ENCODE measurements at regions not wholly inside any gene's neighbourhood (a gene's known extent, or its start where the extent isn't known, plus 50 kb on each side); places are given as distances from the start of the nearest gene placed in this dataset.
"Not testable (repeated sequence)": the region's sequence is repeated elsewhere in the genome, so short reads cannot be mapped to it uniquely, and the experiment has no call there.

DNA sequence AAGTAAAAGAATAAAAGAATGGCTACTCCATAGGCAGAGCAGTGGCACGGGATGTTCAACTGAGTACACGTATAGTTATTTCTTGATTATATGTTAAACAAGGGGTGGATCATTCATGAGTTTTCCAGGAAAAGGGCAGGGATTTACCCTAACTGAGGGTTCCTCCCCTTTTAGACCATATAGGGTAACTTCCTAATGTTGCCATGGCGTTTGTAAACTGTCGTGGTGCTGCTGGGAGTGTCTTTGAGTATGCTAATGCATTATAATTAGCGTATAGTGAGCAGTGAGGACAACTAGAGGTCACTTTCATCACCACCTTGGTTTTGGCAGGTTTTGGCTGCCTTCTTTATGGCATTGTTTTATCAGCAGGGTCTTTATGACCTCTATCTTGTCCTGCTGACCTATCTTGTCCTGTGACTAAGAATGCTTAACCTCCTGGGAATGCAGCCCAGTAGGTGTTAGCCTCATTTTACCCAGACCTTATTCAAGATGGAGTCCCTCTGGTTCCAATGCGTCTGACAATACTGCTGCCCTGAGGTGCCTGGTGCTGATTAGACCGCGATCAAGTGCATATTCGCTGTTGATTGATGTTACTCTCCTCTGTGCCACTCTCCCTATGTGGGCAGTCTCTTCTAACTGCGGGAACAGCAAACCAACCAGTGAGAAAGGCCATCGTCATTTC, 67.6 kb upstream of the AMN1 start:
- Mint-ChIP-seq H3K36me3 (ENCODE audit: low read depth, unreplicated experiment) (no peaks in the 10 kb centered on the region), H3K4me1 (ENCODE audit: unreplicated experiment) (peaks cover 5% of the 10 kb centered on the region), H3K4me3 (ENCODE audit: unreplicated experiment) (no peak overlapping the region), H3K27me3 (ENCODE audit: unreplicated experiment) (peaks cover 4% of the 10 kb centered on the region), H3K9me3 (ENCODE audit: unreplicated experiment) (no peaks in the 10 kb centered on the region), H3K27ac (ENCODE audit: unreplicated experiment) (no peak overlapping the region)
- no peak for DNase-seq (ENCODE audit: low spot score)
- TF ChIP-seq, protein P1, sequence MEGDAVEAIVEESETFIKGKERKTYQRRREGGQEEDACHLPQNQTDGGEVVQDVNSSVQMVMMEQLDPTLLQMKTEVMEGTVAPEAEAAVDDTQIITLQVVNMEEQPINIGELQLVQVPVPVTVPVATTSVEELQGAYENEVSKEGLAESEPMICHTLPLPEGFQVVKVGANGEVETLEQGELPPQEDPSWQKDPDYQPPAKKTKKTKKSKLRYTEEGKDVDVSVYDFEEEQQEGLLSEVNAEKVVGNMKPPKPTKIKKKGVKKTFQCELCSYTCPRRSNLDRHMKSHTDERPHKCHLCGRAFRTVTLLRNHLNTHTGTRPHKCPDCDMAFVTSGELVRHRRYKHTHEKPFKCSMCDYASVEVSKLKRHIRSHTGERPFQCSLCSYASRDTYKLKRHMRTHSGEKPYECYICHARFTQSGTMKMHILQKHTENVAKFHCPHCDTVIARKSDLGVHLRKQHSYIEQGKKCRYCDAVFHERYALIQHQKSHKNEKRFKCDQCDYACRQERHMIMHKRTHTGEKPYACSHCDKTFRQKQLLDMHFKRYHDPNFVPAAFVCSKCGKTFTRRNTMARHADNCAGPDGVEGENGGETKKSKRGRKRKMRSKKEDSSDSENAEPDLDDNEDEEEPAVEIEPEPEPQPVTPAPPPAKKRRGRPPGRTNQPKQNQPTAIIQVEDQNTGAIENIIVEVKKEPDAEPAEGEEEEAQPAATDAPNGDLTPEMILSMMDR (IDR thresholded peaks at IDR 0.05; ENCODE audit: unreplicated experiment): no peak

DNA sequence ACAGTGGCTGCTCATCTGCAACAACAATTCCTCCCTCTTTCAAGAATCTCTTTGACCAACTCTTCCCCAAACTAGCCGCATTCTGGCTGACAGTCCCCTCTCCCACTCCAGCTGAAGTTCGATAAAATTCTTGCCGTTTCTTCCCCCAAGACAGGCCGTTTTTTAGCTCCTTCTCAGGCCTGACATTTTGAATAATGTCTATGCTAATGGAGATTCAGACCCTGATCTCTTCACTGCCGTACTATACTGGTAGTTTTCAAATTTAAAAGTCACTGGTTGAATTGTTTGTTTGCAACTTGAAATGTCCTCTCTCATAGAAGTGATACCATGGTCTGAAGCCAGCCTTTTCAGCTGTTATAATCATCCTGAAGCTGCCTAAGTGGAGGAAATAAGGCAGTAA, 65.9 kb upstream of the AMN1 start:
- Mint-ChIP-seq H3K4me1 (ENCODE audit: unreplicated experiment) (peaks cover 5% of the 10 kb centered on the region), H3K36me3 (ENCODE audit: low read depth, unreplicated experiment) (no peaks in the 10 kb centered on the region), H3K4me3 (ENCODE audit: unreplicated experiment) (no peak overlapping the region), H3K9me3 (ENCODE audit: unreplicated experiment) (no peaks in the 10 kb centered on the region), H3K27me3 (ENCODE audit: unreplicated experiment) (peaks cover 4% of the 10 kb centered on the region), H3K27ac (ENCODE audit: unreplicated experiment) (peak overlapping the region; percentile 34)
- DNase-seq (ENCODE audit: low spot score): no peak
- TF ChIP-seq, protein P1 (IDR thresholded peaks at IDR 0.05; ENCODE audit: unreplicated experiment): no peak

DNA sequence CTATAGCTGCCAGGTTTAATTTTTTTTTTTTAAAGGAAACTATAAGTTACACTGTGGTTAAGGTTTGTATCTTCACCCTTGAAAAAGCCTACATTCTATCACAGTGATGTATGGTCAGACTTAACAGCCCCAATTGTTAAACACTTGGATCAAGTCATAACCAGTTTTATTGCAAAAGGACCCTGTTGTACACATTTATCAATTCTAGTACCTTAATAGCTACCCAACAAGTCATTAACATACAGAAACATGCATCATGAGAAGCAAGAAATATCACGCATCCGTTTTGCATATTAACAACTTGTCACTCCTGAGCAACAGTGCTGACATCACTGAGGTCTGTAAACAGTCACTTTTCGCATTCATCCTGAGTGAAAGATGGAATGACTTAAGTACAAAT, 62.4 kb upstream of the AMN1 start:
- not testable (repeated sequence) for H3K36me3 Mint-ChIP-seq (ENCODE audit: low read depth, unreplicated experiment); H3K27me3 Mint-ChIP-seq (ENCODE audit: unreplicated experiment); DNase-seq (ENCODE audit: low spot score); H3K27ac Mint-ChIP-seq (ENCODE audit: unreplicated experiment); H3K9me3 Mint-ChIP-seq (ENCODE audit: unreplicated experiment); H3K4me1 Mint-ChIP-seq (ENCODE audit: unreplicated experiment); H3K4me3 Mint-ChIP-seq (ENCODE audit: unreplicated experiment)

DNA sequence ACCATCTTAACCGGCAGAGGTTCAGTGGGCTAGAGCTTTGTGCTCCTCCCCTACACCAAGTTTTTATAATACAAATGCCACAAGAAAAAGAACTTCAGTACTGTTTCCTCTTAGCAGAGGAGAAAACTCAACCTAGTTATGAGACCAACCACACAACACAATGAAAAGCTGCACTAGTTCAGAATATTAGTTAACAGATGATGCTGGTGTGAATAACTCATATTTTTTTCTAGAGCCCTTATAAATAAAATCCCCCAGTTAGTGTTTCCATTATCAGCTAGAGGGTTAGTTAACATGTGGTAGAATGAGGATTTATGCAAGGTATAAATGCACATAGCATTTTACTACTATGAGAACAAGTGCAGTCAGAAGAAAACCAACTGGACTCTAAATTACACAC, 61.9 kb upstream of the AMN1 start:
- H3K36me3 Mint-ChIP-seq (ENCODE audit: low read depth, unreplicated experiment): no peaks in the 10 kb centered on the region
- H3K9me3 Mint-ChIP-seq (ENCODE audit: unreplicated experiment): no peaks in the 10 kb centered on the region
- TF ChIP-seq, protein P1 (IDR thresholded peaks at IDR 0.05; ENCODE audit: unreplicated experiment): no peak
- H3K27me3 Mint-ChIP-seq (ENCODE audit: unreplicated experiment): peaks cover 4% of the 10 kb centered on the region
- peaks cover 5% of the 10 kb centered on the region for H3K4me1 Mint-ChIP-seq (ENCODE audit: unreplicated experiment)
- H3K4me3 Mint-ChIP-seq (ENCODE audit: unreplicated experiment): no peak overlapping the region
- H3K27ac Mint-ChIP-seq (ENCODE audit: unreplicated experiment): no peak overlapping the region
- DNase-seq (ENCODE audit: low spot score): no peak

DNA sequence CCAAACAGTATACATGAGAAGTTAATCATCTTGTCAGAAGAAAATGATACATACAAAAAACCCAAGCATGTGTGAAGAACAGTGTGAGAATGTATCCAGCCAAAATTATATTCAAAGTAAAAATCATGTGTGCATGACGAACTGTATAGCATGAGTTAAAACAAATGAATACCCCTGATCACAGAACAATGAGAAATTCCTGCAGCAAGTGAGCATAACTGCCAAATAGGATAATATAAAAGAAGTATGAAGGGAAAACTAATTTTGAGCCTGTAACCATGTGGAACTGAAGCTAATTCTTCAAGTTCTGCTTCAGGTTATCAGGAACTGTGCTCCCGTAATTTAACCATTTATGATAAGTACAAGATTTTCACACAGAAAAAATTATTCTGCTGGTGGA, 56.5 kb upstream of the AMN1 start:
- DNase-seq (ENCODE audit: low spot score): no peak
- Mint-ChIP-seq H3K9me3 (ENCODE audit: unreplicated experiment) (no peaks in the 10 kb centered on the region), H3K36me3 (ENCODE audit: low read depth, unreplicated experiment) (no peaks in the 10 kb centered on the region), H3K4me3 (ENCODE audit: unreplicated experiment) (no peak overlapping the region), H3K27me3 (ENCODE audit: unreplicated experiment) (peaks cover 1% of the 10 kb centered on the region), H3K4me1 (ENCODE audit: unreplicated experiment) (no peaks in the 10 kb centered on the region), H3K27ac (ENCODE audit: unreplicated experiment) (no peak overlapping the region)
- TF ChIP-seq, protein P1 (IDR thresholded peaks at IDR 0.05; ENCODE audit: unreplicated experiment): no peak

Data from endothelial cell (in vitro differentiated cells).